ENCODE measurements at regions not wholly inside any gene's neighbourhood (a gene's known extent, or its start where the extent isn't known, plus 50 kb on each side); places are given as distances from the start of the nearest gene placed in this dataset.
A peak's percentile ranks its signal among the peaks of the same experiment; 100 is the strongest.

DNA sequence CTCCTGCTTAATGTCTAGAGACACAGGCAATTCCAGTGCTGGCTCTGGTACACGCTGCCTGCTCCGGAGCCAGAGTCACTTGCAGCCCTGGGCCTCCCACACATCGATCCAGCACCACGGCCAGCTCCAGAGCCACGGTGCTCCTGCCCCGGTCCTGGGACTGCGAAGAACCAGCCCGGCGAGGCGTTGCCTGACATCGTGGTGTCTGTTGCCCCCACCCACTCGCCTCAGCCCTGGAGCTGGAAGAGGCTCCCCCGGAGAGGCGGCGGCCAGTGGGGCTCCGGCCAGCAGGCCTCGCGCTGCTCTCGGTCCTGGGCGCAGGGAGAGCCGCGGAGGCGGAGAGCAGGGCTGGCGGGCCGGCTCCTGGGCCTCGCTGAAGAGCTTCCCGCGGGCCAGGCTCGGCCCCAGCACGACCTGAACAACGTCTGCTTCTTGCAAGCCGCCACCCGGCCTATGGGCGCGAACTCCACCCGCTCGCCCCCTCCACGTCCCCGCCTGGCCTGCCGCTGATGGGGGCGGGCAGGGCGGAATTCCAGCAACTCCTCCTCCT, 364.8 kb downstream of the CEP170 start:
- TF ChIP-seq POLR2AphosphoS2 (IDR thresholded peaks at IDR 0.05; ENCODE audit: low read depth, low read length): no peak
- TF ChIP-seq, protein P1, sequence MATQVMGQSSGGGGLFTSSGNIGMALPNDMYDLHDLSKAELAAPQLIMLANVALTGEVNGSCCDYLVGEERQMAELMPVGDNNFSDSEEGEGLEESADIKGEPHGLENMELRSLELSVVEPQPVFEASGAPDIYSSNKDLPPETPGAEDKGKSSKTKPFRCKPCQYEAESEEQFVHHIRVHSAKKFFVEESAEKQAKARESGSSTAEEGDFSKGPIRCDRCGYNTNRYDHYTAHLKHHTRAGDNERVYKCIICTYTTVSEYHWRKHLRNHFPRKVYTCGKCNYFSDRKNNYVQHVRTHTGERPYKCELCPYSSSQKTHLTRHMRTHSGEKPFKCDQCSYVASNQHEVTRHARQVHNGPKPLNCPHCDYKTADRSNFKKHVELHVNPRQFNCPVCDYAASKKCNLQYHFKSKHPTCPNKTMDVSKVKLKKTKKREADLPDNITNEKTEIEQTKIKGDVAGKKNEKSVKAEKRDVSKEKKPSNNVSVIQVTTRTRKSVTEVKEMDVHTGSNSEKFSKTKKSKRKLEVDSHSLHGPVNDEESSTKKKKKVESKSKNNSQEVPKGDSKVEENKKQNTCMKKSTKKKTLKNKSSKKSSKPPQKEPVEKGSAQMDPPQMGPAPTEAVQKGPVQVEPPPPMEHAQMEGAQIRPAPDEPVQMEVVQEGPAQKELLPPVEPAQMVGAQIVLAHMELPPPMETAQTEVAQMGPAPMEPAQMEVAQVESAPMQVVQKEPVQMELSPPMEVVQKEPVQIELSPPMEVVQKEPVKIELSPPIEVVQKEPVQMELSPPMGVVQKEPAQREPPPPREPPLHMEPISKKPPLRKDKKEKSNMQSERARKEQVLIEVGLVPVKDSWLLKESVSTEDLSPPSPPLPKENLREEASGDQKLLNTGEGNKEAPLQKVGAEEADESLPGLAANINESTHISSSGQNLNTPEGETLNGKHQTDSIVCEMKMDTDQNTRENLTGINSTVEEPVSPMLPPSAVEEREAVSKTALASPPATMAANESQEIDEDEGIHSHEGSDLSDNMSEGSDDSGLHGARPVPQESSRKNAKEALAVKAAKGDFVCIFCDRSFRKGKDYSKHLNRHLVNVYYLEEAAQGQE (IDR thresholded peaks at IDR 0.05; ENCODE audit: low read depth, low read length): peak; percentile 62; the same call in 1 of the 2 replicates
- Histone ChIP-seq H3K9me3 (replicated peaks; ENCODE audit: control insufficient read depth, insufficient read depth, low read length) (no peaks in the 10 kb centered on the region), H2AFZ (ENCODE audit: control insufficient read depth, low read depth, low read length) (no peak overlapping the region), H3K36me3 (ENCODE audit: control insufficient read depth in 2 of 2, insufficient read depth in 2 of 2, low read length in 1 of 2) (no peaks in the 10 kb centered on the region; a peak in 1 of 4 replicates), H3K27me3 (replicated peaks in 1 of 2; ENCODE audit: control insufficient read depth in 2 of 2, insufficient read depth in 2 of 2, low read length in 1 of 2) (no peaks in the 10 kb centered on the region), H3K4me3 (no peak overlapping the region), H3K4me2 (ENCODE audit: control insufficient read depth, insufficient read depth) (no peak overlapping the region), H4K20me1 (ENCODE audit: control insufficient read depth, insufficient read depth) (no peaks in the 10 kb centered on the region), H3K4me1 (ENCODE audit: control insufficient read depth, insufficient read depth, low read length) (no peaks in the 10 kb centered on the region), H3K27ac (ENCODE audit: control insufficient read depth, insufficient read depth) (no peak overlapping the region), H3K9ac (ENCODE audit: control insufficient read depth, insufficient read depth, low read length) (no peak overlapping the region), H3K79me2 (ENCODE audit: control insufficient read depth, insufficient read depth, low read length) (no peaks in the 10 kb centered on the region)
- no peak for FAIRE-seq
- 55% methylated on average over 19 of the region's 42 CpGs for WGBS (ENCODE audit: insufficient coverage, insufficient replicate concordance, low lambda C conversion rate, missing lambda C conversion rate)
- no peak for ATAC-seq
- BruUV-seq (replicated peaks): no TSS peak
- SMC1A ChIA-PET (ENCODE audit: uncharacterized antibody, unreplicated experiment): no interaction called here
- POLR2A ChIA-PET: no interaction called here
- intact Hi-C loops (cut with micrococcal nuclease; ENCODE audit: unreplicated experiment): no loop called here
- RAD21 ChIA-PET (ENCODE audit: unreplicated experiment): no interaction called here
- CTCF ChIA-PET: no interaction called here
- DNase-seq (ENCODE audit: low read depth, low spot score): no peak
- in situ Hi-C loops (cut with MboI): no loop called here

- RAD21 ChIA-PET (ENCODE audit: unreplicated experiment): no interaction called here
- Histone ChIP-seq H3K27ac (ENCODE audit: control insufficient read depth, insufficient read depth) (no peak overlapping the region), H3K79me2 (ENCODE audit: control insufficient read depth, insufficient read depth, low read length) (no peaks in the 10 kb centered on the region), H3K9ac (ENCODE audit: control insufficient read depth, insufficient read depth, low read length) (no peak overlapping the region), H3K27me3 (replicated peaks in 1 of 2; ENCODE audit: control insufficient read depth in 2 of 2, insufficient read depth in 2 of 2, low read length in 1 of 2) (no peaks in the 10 kb centered on the region), H4K20me1 (ENCODE audit: control insufficient read depth, insufficient read depth) (no peaks in the 10 kb centered on the region), H3K4me1 (ENCODE audit: control insufficient read depth, insufficient read depth, low read length) (no peaks in the 10 kb centered on the region), H2AFZ (ENCODE audit: control insufficient read depth, low read depth, low read length) (no peak overlapping the region), H3K9me3 (replicated peaks; ENCODE audit: control insufficient read depth, insufficient read depth, low read length) (no peaks in the 10 kb centered on the region), H3K36me3 (ENCODE audit: control insufficient read depth in 2 of 2, insufficient read depth in 2 of 2, low read length in 1 of 2) (no peaks in the 10 kb centered on the region; a peak in 1 of 4 replicates), H3K4me3 (no peak overlapping the region), H3K4me2 (ENCODE audit: control insufficient read depth, insufficient read depth) (no peak overlapping the region)
- POLR2A ChIA-PET: no interaction called here
- no TSS peak for BruUV-seq (replicated peaks)
- WGBS (ENCODE audit: insufficient coverage, insufficient replicate concordance, low lambda C conversion rate, missing lambda C conversion rate): 0% methylated on average over 2 of the region's 2 CpGs
- DNase-seq (ENCODE audit: low read depth, low spot score): no peak
- SMC1A ChIA-PET (ENCODE audit: uncharacterized antibody, unreplicated experiment): no interaction called here
- no peak for TF ChIP-seq SUZ12 (IDR thresholded peaks at IDR 0.05; ENCODE audit: unreplicated experiment)
- TF ChIP-seq SMAD5 (IDR thresholded peaks at IDR 0.05; ENCODE audit: low read depth): no peak
- TF ChIP-seq MXI1 (IDR thresholded peaks at IDR 0.05; ENCODE audit: low read depth, low read length): no peak
- TF ChIP-seq BCLAF1 (IDR thresholded peaks at IDR 0.05): no peak
- no peak for TF ChIP-seq BHLHE40 (IDR thresholded peaks at IDR 0.05; ENCODE audit: borderline replicate concordance in 1 of 2, low read depth in 2 of 2, low read length in 1 of 2)
- TF ChIP-seq JUND (IDR thresholded peaks at IDR 0.05; ENCODE audit: low read depth, low read length): no peak
- no peak for TF ChIP-seq KLF5 (IDR thresholded peaks at IDR 0.05; ENCODE audit: partially characterized antibody)
- intact Hi-C loops (cut with micrococcal nuclease; ENCODE audit: unreplicated experiment): no loop called here
- peak; percentile 72 for ATAC-seq
- in situ Hi-C loops (cut with MboI): no loop called here
- CTCF ChIA-PET: no interaction called here
- FAIRE-seq: no peak
Observed at GRCh38 chr1:242886137-242886536, 361.6 kb upstream of the PLD5 start.

Data from GM12878 (cell line).